Stimulated activated naive CD8-positive, alpha-beta T cell treated with anti-CD3 and anti-CD28 coated beads, Interleukin-15, amount 100 ng/mL, for 72 hours (primary cell): ENCODE measurements at regions not wholly inside any gene's neighbourhood (a gene's known extent, or its start where the extent isn't known, plus 50 kb on each side); places are given as distances from the start of the nearest gene placed in this dataset.

Experiments used
- ATAC-seq: fragments of 150-1000 bp; cut with Tn5 transposase; 2 replicates; pipeline ENCODE4 v1.10.0; 2021; ENCODE audit warnings: mild to moderate bottlenecking, moderate library complexity
- DNase-seq, 2 donors: peaks; one replicate each; pipeline ENCODE4 v3.0.0; 2021 to 2022
- H3K27ac Mint-ChIP-seq, 2 donors: one replicate each; pipeline ENCODE4 v1.8.0; 2022; ENCODE audit warnings: mild to moderate bottlenecking in 2 of 2, mixed read lengths in 2 of 2, moderate library complexity in 2 of 2
- H3K27me3 Mint-ChIP-seq: one replicate; pipeline ENCODE4 v1.8.0; 2022; ENCODE audit warnings: mixed read lengths
- H3K4me1 Mint-ChIP-seq: one replicate; pipeline ENCODE4 v1.8.0; 2022; ENCODE audit warnings: mild to moderate bottlenecking, mixed read lengths
- H3K4me3 Mint-ChIP-seq, 2 donors: one replicate each; pipeline ENCODE4 v1.8.0; 2022; ENCODE audit warnings: mild to moderate bottlenecking in 2 of 2, mixed read lengths in 2 of 2, moderate library complexity in 1 of 2
- H3K9me3 Mint-ChIP-seq, 2 donors: one replicate each; pipeline ENCODE4 v1.8.0; 2022; ENCODE audit warnings: mixed read lengths in 2 of 2

DNA sequence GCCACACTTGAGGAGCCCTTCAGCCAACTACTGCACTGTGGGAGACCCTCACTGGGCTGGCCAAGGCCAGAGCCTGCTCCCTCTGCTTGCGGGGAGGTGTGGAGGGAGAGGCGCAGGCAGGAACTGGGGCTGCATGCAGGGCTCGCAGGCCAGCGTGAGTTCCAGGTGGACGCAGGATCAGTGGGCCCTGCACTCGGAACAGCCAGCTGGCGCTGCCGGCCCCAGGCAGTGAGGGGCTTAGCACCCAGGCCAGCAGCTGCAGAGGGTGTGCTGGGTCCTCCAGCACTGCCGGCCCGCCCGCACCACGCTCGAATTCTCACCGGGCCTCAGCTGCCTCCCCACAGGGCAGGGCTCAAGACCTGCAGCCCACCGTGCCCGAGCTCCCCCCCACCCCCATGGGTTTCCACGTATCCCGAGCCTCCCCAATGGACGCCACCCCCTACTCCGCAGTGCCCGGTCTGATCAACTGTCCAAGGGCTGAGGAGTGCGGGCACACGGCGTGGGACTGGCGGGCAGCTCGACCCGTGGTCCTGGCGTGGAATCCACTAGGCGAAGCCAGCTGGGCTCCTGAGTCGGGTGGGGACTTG lies 1293.8 kb upstream of the PCDH9 start:
- no peaks in the 10 kb centered on the region for H3K27me3 Mint-ChIP-seq
- no peak overlapping the region for H3K27ac Mint-ChIP-seq
- no peak for ATAC-seq
- H3K4me3 Mint-ChIP-seq: no peak overlapping the region
- H3K4me1 Mint-ChIP-seq: no peaks in the 10 kb centered on the region
- DNase-seq: no peak
- H3K9me3 Mint-ChIP-seq: peaks cover 19 to 29% of the 10 kb centered on the region in 2 donors

DNA sequence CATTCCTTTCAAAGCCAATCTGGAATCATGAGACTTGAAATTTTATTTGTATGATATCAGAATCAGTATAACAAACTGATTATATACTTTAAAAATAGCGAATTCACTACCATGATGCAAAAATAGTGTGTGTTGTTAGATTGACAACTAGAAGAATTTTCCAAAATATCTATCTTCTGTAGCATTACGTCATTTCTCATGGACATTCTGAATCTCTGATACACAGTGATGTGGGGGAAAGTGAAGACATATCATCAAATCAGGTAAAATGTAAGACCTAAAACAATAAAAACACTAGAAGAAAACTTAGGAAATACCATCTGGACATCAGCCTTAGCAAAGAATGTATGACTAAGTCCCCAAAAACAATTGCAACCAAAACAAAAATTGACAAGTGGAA lies 1292.0 kb upstream of the PCDH9 start:
- Mint-ChIP-seq H3K27me3 (no peaks in the 10 kb centered on the region), H3K4me3 (no peak overlapping the region), H3K27ac (no peak overlapping the region), H3K4me1 (no peaks in the 10 kb centered on the region), H3K9me3 (peaks cover 9 to 24% of the 10 kb centered on the region in 2 donors)
- DNase-seq (no peak), ATAC-seq (no peak)

DNA sequence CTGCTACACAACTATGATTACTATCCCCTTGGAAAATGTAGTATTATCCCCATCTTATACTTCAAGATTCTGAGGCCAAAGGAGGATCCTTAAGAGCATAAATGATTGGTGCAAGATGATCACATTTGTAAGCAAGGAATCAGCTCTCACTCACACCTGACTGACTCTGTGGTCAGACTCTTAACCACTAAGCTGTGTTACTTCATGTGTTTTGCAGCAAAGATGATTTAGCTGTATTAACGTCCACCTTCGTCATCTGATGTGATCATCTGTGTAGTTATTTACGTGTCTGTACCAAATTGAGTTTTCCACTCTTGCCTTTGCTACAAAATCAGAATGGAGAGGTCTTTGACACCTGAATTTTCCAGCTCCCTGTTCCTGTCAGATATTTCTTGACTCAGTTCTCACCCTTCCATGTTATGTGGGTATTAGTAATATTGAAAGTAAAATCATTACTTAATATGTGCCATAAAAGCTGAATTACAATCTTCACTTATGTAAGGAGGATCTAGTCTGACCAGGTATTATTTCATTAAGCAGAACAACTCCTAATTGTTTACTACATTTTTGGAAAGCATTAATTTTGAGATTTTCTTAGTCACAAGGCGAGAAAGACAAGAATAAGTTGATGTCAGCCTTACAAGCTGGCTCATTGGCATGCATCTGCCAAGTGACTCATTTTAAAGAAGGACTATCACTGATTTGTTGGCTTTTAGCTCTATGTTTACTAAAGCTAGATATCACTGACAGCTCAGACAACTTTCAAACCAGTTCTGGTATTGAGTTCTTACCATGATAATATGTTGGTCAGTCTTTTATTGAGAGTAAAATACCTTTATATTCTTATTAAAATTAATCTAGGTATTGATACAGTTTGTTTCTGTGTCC lies 1279.8 kb upstream of the PCDH9 start:
- Mint-ChIP-seq H3K27ac (no peak overlapping the region), H3K4me1 (no peaks in the 10 kb centered on the region), H3K9me3 (peaks cover 6 to 8% of the 10 kb centered on the region in 2 donors), H3K4me3 (no peak overlapping the region), H3K27me3 (no peaks in the 10 kb centered on the region)
- ATAC-seq: no peak
- no peak for DNase-seq

DNA sequence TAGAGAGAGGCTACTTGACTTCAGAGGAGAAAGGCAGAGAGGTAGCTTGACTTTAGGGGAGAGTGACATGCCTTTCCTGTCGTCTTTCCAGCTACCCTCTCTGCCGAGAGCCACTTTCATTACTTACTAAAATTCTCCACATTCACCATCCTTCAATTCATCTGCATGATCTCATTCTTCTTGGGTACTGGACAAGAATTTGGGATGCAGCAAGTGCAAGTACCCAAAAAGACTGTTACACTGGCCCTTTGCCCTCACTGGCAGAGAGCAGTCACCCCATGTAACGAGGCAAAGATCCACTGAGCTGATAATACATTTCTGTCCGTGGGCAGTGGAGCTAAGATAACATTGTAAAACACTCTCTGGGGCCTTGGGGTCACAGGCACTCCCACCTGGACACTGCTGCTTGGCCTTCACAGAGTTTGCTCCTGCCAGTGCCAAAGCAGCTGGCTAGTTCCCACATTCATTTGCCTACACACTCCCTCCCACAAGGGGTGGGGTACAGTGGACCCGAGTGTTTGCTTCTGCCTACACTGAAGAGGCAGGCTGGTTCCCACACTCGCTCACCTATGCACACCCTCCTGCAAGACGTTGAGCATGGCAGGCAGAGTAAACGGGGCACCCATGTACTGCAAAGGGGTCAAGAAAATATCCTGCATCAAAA lies 1276.9 kb upstream of the PCDH9 start:
- ATAC-seq: no peak
- Mint-ChIP-seq H3K9me3 (peaks cover 0 to 6% of the 10 kb centered on the region in 2 donors), H3K4me1 (no peaks in the 10 kb centered on the region), H3K4me3 (no peak overlapping the region), H3K27ac (no peak overlapping the region), H3K27me3 (no peaks in the 10 kb centered on the region)
- DNase-seq: no peak

DNA sequence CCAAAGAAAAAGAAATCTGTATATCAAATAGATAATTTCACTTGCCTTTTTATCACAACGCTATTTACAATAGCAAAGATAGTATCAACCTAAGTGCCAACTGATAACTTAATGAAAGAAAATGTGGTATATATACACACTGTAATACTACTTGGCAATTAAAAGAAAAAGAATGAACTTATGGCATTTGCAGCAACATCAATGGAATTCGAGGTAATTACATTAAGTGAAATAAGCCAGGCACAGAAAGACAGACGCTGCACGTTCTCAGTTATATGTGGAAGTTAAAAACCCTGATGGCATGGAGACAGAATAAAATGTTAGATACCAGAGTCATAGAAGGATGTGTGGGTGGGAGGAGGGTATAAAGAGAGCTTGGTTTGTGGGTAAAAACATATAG lies 1260.5 kb upstream of the PCDH9 start:
- Mint-ChIP-seq H3K27me3 (no peaks in the 10 kb centered on the region), H3K4me3 (no peak overlapping the region), H3K4me1 (no peaks in the 10 kb centered on the region), H3K9me3 (peaks cover 7 to 8% of the 10 kb centered on the region in 2 donors), H3K27ac (no peak overlapping the region)
- ATAC-seq (no peak), DNase-seq (no peak)

DNA sequence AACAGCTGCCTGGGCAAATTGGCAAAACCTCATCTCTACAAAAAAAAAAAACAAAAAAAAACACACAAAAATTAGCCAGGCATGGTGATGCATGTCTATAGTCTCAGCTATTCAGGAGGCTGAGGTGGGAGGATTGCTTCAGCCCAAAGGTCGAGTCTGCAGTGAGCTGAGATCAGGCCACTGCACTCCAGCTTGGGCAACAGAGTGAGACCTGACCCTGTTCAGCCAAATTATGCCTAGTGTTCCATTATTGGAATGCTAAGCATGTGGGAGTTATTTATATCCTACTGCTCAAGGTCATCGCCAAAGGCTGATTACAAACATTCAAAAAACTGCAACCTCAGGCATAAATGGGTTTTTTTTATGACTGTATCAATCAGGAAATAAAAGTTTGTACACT lies 1251.0 kb upstream of the PCDH9 start:
- Mint-ChIP-seq H3K27me3 (no peaks in the 10 kb centered on the region), H3K4me3 (no peak overlapping the region), H3K4me1 (no peaks in the 10 kb centered on the region), H3K27ac (no peak overlapping the region), H3K9me3 (peaks cover 7 to 8% of the 10 kb centered on the region in 2 donors)
- DNase-seq (no peak), ATAC-seq (no peak)

DNA sequence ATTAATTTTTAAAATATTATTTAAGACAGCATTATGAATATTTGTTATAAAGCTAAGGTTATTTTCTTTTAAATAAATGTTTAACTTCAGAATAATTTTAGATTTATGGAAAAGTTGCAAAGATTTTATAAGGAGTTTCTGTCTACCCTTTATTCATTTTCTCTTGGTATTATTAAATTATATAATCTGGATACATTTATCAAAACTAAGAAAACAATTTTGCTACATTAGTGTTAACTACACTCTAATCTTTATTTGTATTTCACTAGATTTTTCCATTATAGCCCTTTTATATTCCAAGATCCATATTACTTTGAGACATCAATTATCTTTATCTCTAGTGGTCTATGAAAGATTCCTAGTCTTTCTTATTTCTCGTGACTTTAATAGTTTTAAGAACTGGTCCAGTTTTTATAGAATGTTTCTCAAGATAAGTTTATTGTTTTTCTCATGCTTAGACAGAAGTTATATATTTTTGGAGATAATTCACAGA lies 1243.7 kb upstream of the PCDH9 start:
- H3K9me3 Mint-ChIP-seq: peaks cover 4 to 6% of the 10 kb centered on the region in 2 donors
- no peak overlapping the region for H3K27ac Mint-ChIP-seq
- H3K27me3 Mint-ChIP-seq: no peaks in the 10 kb centered on the region
- no peak for DNase-seq
- no peak for ATAC-seq
- H3K4me3 Mint-ChIP-seq: no peak overlapping the region
- no peaks in the 10 kb centered on the region for H3K4me1 Mint-ChIP-seq

DNA sequence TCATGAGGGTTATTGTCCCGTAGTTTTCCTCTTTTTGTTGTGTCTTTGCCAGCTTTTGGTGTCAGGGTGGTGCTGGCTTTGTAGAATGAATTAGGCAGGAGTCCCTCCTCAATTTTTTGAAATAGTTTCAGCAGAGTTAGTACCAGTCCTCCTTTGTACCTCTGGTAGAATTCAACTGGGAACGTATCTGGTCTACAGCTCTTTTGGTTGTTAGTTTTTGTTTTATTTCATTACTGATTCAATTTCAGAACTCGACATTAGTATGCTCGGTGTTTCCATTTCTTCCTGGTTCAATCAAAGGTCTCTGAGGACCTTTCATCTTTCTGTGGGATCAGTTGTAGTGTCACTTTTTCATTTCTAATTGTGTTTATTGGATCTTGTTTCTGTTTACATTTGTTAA lies 1237.0 kb upstream of the PCDH9 start:
- Mint-ChIP-seq H3K9me3 (peaks cover 16 to 32% of the 10 kb centered on the region in 2 donors), H3K4me3 (no peak overlapping the region), H3K4me1 (no peaks in the 10 kb centered on the region), H3K27ac (no peak overlapping the region), H3K27me3 (no peaks in the 10 kb centered on the region)
- ATAC-seq (no peak), DNase-seq (no peak)

DNA sequence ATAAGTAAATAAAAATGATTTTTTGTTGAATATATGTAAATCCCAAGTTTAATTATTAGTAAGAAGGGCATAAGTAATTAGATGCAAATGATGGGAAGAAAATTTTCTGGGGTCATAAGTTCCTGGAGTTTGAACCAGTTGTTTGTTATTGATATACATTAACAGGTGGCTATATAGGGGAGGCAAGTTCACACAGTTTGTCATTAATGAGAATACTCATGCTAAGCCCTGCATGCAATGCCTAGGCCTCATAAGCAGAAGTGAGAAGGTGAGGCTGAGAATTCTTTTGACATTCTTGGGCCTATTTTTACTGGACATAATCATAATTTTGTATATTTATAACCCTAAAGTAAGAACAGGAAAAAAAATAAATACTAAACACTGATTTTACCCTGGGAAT lies 1210.7 kb upstream of the PCDH9 start:
- Mint-ChIP-seq H3K9me3 (peaks cover 0 to 7% of the 10 kb centered on the region in 2 donors), H3K27me3 (no peaks in the 10 kb centered on the region)

DNA sequence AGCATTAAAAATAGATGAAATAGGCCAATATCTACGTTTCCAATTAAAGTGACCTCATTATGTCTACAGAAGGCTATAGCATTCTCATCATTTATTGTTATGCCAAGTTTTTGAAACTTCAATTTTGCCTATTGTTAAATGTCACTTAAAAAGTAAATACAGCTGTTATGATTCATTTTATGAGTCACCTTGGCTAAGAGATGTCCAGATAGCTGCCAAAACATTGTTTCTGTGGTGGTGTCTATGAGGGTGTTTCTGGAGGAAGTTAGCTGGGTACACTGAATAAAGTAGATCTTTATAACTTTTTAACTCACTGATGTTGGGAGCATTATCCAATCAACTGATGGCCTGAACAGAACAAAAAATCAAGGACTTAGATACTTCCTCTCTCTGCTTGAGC lies 1209.7 kb upstream of the PCDH9 start:
- no peaks in the 10 kb centered on the region for H3K4me1 Mint-ChIP-seq
- no peak for DNase-seq
- H3K27ac Mint-ChIP-seq: no peak overlapping the region
- no peak overlapping the region for H3K4me3 Mint-ChIP-seq
- no peaks in the 10 kb centered on the region for H3K9me3 Mint-ChIP-seq
- H3K27me3 Mint-ChIP-seq: no peaks in the 10 kb centered on the region
- ATAC-seq: no peak

More for the DNA sequence above, 1210.7 kb upstream of the PCDH9 start:
- no peak for ATAC-seq
- no peak for DNase-seq
- Mint-ChIP-seq H3K4me3 (no peak overlapping the region), H3K4me1 (no peaks in the 10 kb centered on the region), H3K27ac (no peak overlapping the region)

DNA sequence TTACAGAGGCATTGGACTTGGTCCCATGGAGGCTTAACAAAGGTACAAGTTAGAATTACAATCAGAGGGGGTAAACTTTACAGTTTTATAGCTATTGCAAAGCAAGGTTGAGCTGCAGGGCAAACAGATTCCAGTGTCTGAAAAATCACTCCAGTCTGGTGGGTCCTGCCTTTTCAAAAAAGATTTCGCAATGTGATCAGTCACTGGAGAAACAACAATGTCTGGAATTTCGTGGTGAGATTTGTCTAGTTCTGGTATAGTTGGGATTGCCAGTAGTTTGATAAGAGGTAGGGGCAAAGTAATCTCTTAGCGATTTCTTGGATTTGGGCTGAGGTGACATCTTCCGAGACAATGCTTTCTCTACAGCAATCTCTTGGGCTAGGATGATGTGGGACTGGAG lies 1198.2 kb upstream of the PCDH9 start:
- no peak for ATAC-seq
- no peaks in the 10 kb centered on the region for H3K4me1 Mint-ChIP-seq
- H3K9me3 Mint-ChIP-seq: peaks cover 19 to 22% of the 10 kb centered on the region in 2 donors
- no peak overlapping the region for H3K27ac Mint-ChIP-seq
- no peak overlapping the region for H3K4me3 Mint-ChIP-seq
- no peak for DNase-seq
- H3K27me3 Mint-ChIP-seq: no peaks in the 10 kb centered on the region

DNA sequence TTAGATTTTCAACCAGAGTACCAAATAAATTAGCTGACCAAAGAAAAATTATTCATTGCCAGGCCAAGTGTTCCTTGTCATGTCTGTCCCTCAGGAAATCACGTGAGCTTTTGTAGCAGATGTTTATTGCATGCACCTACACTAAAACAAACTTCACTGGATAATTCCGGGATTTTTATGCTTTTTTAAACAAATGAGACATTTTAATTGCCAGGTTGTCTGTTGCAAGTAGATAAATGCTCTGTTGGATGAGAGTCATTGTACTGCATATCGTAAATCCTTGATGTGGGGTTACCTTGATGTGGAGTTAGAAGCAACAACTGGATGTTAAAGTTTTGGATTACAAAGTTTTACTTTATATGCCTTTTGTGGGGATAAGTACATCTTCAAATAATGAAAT lies 1187.7 kb upstream of the PCDH9 start:
- Mint-ChIP-seq H3K4me3 (no peak overlapping the region), H3K27ac (no peak overlapping the region), H3K9me3 (peaks cover 15 to 24% of the 10 kb centered on the region in 2 donors), H3K27me3 (no peaks in the 10 kb centered on the region), H3K4me1 (no peaks in the 10 kb centered on the region)
- DNase-seq: no peak
- ATAC-seq: no peak

DNA sequence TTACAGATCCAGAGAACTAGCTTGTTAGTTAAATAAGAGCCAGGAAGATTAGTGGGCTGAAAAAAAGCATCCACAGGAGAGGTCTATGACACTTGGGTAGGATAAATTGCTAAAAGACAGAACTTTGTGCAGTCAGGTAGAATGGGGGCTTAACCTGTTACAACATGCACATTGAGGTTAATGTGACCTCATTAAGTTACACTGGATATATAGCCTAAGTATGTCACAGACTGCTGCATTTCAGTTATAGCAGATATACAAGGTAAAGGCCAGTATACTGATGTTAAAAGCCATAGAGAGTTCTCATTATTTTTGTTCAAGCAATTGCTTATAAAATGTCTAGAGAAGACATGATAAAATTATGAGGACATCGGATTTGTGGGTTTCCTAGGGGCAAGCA lies 1179.9 kb upstream of the PCDH9 start:
- H3K4me3 Mint-ChIP-seq: no peak overlapping the region
- H3K9me3 Mint-ChIP-seq: peaks cover 7 to 12% of the 10 kb centered on the region in 2 donors
- no peak for ATAC-seq
- no peaks in the 10 kb centered on the region for H3K27me3 Mint-ChIP-seq
- H3K27ac Mint-ChIP-seq: no peak overlapping the region
- no peaks in the 10 kb centered on the region for H3K4me1 Mint-ChIP-seq
- DNase-seq: no peak

DNA sequence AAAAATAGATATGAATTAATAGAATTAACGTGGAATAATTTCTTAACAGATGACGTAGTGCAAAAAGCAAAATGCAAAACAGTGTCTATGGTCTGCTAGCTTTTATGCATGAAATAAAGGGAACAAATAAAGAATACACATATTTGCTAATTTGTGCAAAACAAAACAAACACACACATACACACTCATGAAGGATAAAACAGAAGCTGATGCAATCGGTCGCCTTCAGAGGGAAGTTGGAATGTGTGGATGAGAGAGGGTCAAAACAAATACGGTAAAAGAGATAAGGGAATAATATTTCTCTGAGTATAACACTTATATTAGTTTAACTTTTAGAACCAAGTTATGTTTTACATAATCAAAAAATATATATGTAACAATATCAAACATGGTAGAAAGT lies 1160.9 kb upstream of the PCDH9 start:
- H3K27me3 Mint-ChIP-seq: no peaks in the 10 kb centered on the region
- no peak for ATAC-seq
- DNase-seq: no peak
- H3K4me3 Mint-ChIP-seq: no peak overlapping the region
- H3K4me1 Mint-ChIP-seq: no peaks in the 10 kb centered on the region
- peaks cover 5 to 18% of the 10 kb centered on the region in 2 donors for H3K9me3 Mint-ChIP-seq
- no peak overlapping the region for H3K27ac Mint-ChIP-seq

DNA sequence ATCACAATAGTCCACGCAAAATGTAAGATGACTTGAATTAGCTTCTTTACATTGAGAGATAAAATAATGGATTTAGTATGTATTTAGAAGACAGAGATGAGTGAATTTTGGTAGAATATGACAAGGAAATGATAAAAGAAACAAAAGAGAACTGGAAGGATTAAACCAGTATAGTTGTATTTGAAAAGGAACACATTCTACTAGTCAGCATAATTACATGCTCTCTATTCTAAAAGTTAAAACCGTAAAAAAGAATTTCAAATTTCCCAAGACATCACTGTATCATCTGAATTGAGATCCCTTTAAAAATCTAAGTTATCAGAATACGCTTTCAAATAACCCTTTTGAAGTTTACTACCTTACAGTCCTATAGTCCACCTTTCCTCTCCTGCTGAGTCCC lies 1156.7 kb upstream of the PCDH9 start:
- Mint-ChIP-seq H3K27ac (no peak overlapping the region), H3K27me3 (no peaks in the 10 kb centered on the region), H3K9me3 (peaks cover 5 to 17% of the 10 kb centered on the region in 2 donors), H3K4me3 (no peak overlapping the region), H3K4me1 (no peaks in the 10 kb centered on the region)
- DNase-seq: no peak
- ATAC-seq: no peak
